WTC11 (cell line): ENCODE measurements at regions not wholly inside any gene's neighbourhood (a gene's known extent, or its start where the extent isn't known, plus 50 kb on each side); places are given as distances from the start of the nearest gene placed in this dataset.

ENCODE experiments used
- ATAC-seq: fragments of 200-7000 bp; cut with Tn5 transposase; 2 replicates; pipeline ENCODE4 v1.10.0; 2021; ENCODE audit warnings: mild to moderate bottlenecking, moderate library complexity
- CTCF ChIA-PET: fragments of 300-600 bp; sonication (Branson Sonifier 250); formaldehyde crosslinking; loops from one replicate; lab custom pipeline; 2021; ENCODE audit warnings: antibody characterized with exemption; lab: Charles Lee
- POLR2A ChIA-PET: fragments of 350-600 bp; sonication (Branson Sonifier 250); formaldehyde crosslinking; loops from one replicate; lab custom pipeline; 2021; ENCODE audit warnings: antibody characterized with exemption; lab: Charles Lee
- DNase-seq: peaks from one replicate; pipeline ENCODE4 v3.0.0; 2021; ENCODE audit warnings: low spot score
- H3K27ac Mint-ChIP-seq: 2 replicates; pipeline ENCODE4 v1.8.0; 2021; ENCODE audit warnings: mixed read lengths
- H3K27me3 Mint-ChIP-seq: 2 replicates; pipeline ENCODE4 v1.8.0; 2021; ENCODE audit warnings: low read depth, mild to moderate bottlenecking, moderate library complexity, mixed read lengths
- H3K36me3 Mint-ChIP-seq: 2 replicates; pipeline ENCODE4 v1.8.0; 2021; ENCODE audit warnings: mixed read lengths
- H3K4me1 Mint-ChIP-seq: 2 replicates; pipeline ENCODE4 v1.8.0; 2022; ENCODE audit warnings: mixed read lengths
- H3K4me3 Mint-ChIP-seq: 2 replicates; pipeline ENCODE4 v1.8.0; 2021; ENCODE audit warnings: mild to moderate bottlenecking, moderate library complexity, mixed read lengths
- H3K9me3 Mint-ChIP-seq: 2 replicates; pipeline ENCODE4 v1.8.0; 2021; ENCODE audit warnings: mixed read lengths
- AFF4 ChIP-seq: sonication (generic); formaldehyde crosslinking; IDR thresholded peaks from 2 replicates; pipeline ENCODE4 v1.8.1; 2023; ENCODE audit warnings: mild to moderate bottlenecking, missing genetic modification reagents, borderline replicate concordance
- ATF6 ChIP-seq: sonication (generic); formaldehyde crosslinking; IDR thresholded peaks from 2 replicates; pipeline ENCODE4 v1.8.1; 2023; ENCODE audit warnings: mild to moderate bottlenecking, missing genetic modification reagents
- CREM ChIP-seq: sonication (generic); formaldehyde crosslinking; IDR thresholded peaks from 2 replicates; pipeline ENCODE4 v1.8.1; 2022; ENCODE audit warnings: mild to moderate bottlenecking, missing genetic modification reagents, moderate library complexity
- ELF4 ChIP-seq: sonication (generic); formaldehyde crosslinking; IDR thresholded peaks from 2 replicates; pipeline ENCODE4 v1.8.1; 2022; ENCODE audit warnings: low read depth, mild to moderate bottlenecking, moderate library complexity, missing genetic modification reagents
- FOXP1 ChIP-seq: sonication (generic); formaldehyde crosslinking; IDR thresholded peaks from 2 replicates; pipeline ENCODE4 v1.8.0; 2022; ENCODE audit warnings: missing genetic modification reagents, mild to moderate bottlenecking, moderate library complexity, borderline replicate concordance
- GTF2I ChIP-seq: fragments of 250-450 bp; sonication (Bioruptor Pico); conservative IDR thresholded peaks from 2 replicates; pipeline ENCODE4 v1.4.0; 2021; ENCODE audit warnings: mild to moderate bottlenecking
- NFYB ChIP-seq: sonication (generic); formaldehyde crosslinking; conservative IDR thresholded peaks from 2 replicates; pipeline ENCODE4 v1.8.0; 2022; ENCODE audit warnings: low read depth, missing genetic modification reagents
- NR2C2 ChIP-seq: sonication (generic); formaldehyde crosslinking; IDR thresholded peaks from 2 replicates; pipeline ENCODE4 v1.8.0; 2022; ENCODE audit warnings: mild to moderate bottlenecking, missing genetic modification reagents
- NR3C1 ChIP-seq: sonication (generic); formaldehyde crosslinking; conservative IDR thresholded peaks from 2 replicates; pipeline ENCODE4 v1.8.1; 2023; ENCODE audit warnings: low read depth, mild to moderate bottlenecking, missing genetic modification reagents
- PREB ChIP-seq: sonication (generic); formaldehyde crosslinking; IDR thresholded peaks from 2 replicates; pipeline ENCODE4 v1.8.1; 2022; ENCODE audit warnings: mild to moderate bottlenecking, missing genetic modification reagents, moderate library complexity, borderline replicate concordance
- RORB ChIP-seq: fragments of 250-450 bp; sonication (Bioruptor Pico); IDR thresholded peaks from 2 replicates; pipeline ENCODE4 v1.9.0; 2021; ENCODE audit warnings: mild to moderate bottlenecking
- STAT6 ChIP-seq: sonication (generic); formaldehyde crosslinking; conservative IDR thresholded peaks from 2 replicates; pipeline ENCODE4 v1.8.1; 2023; ENCODE audit warnings: mild to moderate bottlenecking, low read depth, missing genetic modification reagents, moderate library complexity
- ZNF232 ChIP-seq: sonication (generic); formaldehyde crosslinking; IDR thresholded peaks from 2 replicates; pipeline ENCODE4 v1.8.0; 2022; ENCODE audit warnings: mild to moderate bottlenecking, missing genetic modification reagents
- ZNF263 ChIP-seq: sonication (generic); formaldehyde crosslinking; IDR thresholded peaks from 2 replicates; pipeline ENCODE4 v1.8.1; 2022; ENCODE audit warnings: low read depth, mild to moderate bottlenecking, moderate library complexity, missing genetic modification reagents
- ZNF281 ChIP-seq: sonication (generic); formaldehyde crosslinking; IDR thresholded peaks from 2 replicates; pipeline ENCODE4 v1.8.0; 2023; ENCODE audit warnings: mild to moderate bottlenecking, missing genetic modification reagents
- ZNF423 ChIP-seq: fragments of 250-450 bp; sonication (Bioruptor Pico); IDR thresholded peaks from 2 replicates; pipeline ENCODE4 v2.1.2; 2022; ENCODE audit warnings: mild to moderate bottlenecking, moderate library complexity
- TF ChIP-seq, protein P1 (sequence below): sonication (generic); formaldehyde crosslinking; IDR thresholded peaks from 2 replicates; pipeline ENCODE4 v1.8.0; 2022; ENCODE audit warnings: mild to moderate bottlenecking, missing genetic modification reagents
- TF ChIP-seq, protein P2 (sequence below): sonication (generic); formaldehyde crosslinking; IDR thresholded peaks from 2 replicates; pipeline ENCODE4 v1.8.1; 2023; ENCODE audit warnings: mild to moderate bottlenecking, missing genetic modification reagents, moderate library complexity
- TF ChIP-seq, protein P3 (sequence below): sonication (generic); formaldehyde crosslinking; IDR thresholded peaks from 2 replicates; pipeline ENCODE4 v1.8.0; 2023; ENCODE audit warnings: missing genetic modification reagents
- TF ChIP-seq, protein P4 (sequence below): fragments of 250-450 bp; sonication (Bioruptor Pico); IDR thresholded peaks from 2 replicates; pipeline ENCODE4 v1.8.0; 2021; ENCODE audit warnings: mild to moderate bottlenecking

- Mint-ChIP-seq H3K27me3 (no peaks in the 10 kb centered on the region), H3K27ac (no peak overlapping the region), H3K9me3 (0 out of 2 replicates have a peak, but pooled peaks cover under 1% of the 10 kb centered on the region), H3K4me3 (no peak overlapping the region), H3K4me1 (peaks cover 19% of the 10 kb centered on the region), H3K36me3 (no peaks in the 10 kb centered on the region)
- CTCF ChIA-PET = no interaction called here
- POLR2A ChIA-PET = interaction anchor here (0.6 kb wide), 1 partner anchor 18 kb away, joined by 3 read pairs; no protein-coding TSS in a partner anchor
- ATAC-seq (no peak; the same call in 1 of the 2 replicates), DNase-seq (no peak)
- TF ChIP-seq ZNF232 (no peak), CREM (CRISPR knock-in tag) (no peak), NR2C2 (CRISPR knock-in tag) (no peak), GTF2I (CRISPR knock-in tag) (no peak), RORB (no peak), FOXP1 (CRISPR knock-in tag) (no peak), AFF4 (CRISPR knock-in tag) (no peak), ATF6 (no peak), ELF4 (CRISPR knock-in tag) (no peak), ZNF423 (CRISPR knock-in tag) (no peak), ZNF281 (CRISPR knock-in tag) (no peak), PREB (CRISPR knock-in tag) (no peak), NR3C1 (CRISPR knock-in tag) (no peak), NFYB (CRISPR knock-in tag) (no peak), STAT6 (no peak), ZNF263 (CRISPR knock-in tag) (no peak)
- TF ChIP-seq, protein P1, sequence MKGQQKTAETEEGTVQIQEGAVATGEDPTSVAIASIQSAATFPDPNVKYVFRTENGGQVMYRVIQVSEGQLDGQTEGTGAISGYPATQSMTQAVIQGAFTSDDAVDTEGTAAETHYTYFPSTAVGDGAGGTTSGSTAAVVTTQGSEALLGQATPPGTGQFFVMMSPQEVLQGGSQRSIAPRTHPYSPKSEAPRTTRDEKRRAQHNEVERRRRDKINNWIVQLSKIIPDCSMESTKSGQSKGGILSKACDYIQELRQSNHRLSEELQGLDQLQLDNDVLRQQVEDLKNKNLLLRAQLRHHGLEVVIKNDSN (CRISPR knock-in tag) = no peak
- TF ChIP-seq, protein P2, sequence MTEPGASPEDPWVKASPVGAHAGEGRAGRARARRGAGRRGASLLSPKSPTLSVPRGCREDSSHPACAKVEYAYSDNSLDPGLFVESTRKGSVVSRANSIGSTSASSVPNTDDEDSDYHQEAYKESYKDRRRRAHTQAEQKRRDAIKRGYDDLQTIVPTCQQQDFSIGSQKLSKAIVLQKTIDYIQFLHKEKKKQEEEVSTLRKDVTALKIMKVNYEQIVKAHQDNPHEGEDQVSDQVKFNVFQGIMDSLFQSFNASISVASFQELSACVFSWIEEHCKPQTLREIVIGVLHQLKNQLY = no peak
- TF ChIP-seq, protein P3, sequence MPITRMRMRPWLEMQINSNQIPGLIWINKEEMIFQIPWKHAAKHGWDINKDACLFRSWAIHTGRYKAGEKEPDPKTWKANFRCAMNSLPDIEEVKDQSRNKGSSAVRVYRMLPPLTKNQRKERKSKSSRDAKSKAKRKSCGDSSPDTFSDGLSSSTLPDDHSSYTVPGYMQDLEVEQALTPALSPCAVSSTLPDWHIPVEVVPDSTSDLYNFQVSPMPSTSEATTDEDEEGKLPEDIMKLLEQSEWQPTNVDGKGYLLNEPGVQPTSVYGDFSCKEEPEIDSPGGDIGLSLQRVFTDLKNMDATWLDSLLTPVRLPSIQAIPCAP (CRISPR knock-in tag) = no peak
- TF ChIP-seq, protein P4, sequence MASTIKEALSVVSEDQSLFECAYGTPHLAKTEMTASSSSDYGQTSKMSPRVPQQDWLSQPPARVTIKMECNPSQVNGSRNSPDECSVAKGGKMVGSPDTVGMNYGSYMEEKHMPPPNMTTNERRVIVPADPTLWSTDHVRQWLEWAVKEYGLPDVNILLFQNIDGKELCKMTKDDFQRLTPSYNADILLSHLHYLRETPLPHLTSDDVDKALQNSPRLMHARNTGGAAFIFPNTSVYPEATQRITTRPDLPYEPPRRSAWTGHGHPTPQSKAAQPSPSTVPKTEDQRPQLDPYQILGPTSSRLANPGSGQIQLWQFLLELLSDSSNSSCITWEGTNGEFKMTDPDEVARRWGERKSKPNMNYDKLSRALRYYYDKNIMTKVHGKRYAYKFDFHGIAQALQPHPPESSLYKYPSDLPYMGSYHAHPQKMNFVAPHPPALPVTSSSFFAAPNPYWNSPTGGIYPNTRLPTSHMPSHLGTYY (CRISPR knock-in tag) = no peak
These were observed 87.8 kb downstream of the SLC5A7 start for GRCh38 chr2:108074150-108074549.
